ENCODE measurements at regions not wholly inside any gene's neighbourhood (a gene's known extent, or its start where the extent isn't known, plus 50 kb on each side); places are given as distances from the start of the nearest gene placed in this dataset.

GRCh38 chr1:214899908-214900460, 182.6 kb upstream of the KCNK2 start:
- ATAC-seq (ENCODE audit: low read depth in 2 of 2) (no peak), DNase-seq (no peak)
- H3K27ac Mint-ChIP-seq, result no peak overlapping the region
- no peak overlapping the region for H3K4me3 Mint-ChIP-seq
- peaks cover 0 to 3% (median 0%) of the 10 kb centered on the region in 7 donors for H3K9me3 Mint-ChIP-seq
- no peaks in the 10 kb centered on the region for H3K4me1 Mint-ChIP-seq
- no peaks in the 10 kb centered on the region for H3K27me3 Mint-ChIP-seq
- no peaks in the 10 kb centered on the region for H3K36me3 Mint-ChIP-seq

DNA sequence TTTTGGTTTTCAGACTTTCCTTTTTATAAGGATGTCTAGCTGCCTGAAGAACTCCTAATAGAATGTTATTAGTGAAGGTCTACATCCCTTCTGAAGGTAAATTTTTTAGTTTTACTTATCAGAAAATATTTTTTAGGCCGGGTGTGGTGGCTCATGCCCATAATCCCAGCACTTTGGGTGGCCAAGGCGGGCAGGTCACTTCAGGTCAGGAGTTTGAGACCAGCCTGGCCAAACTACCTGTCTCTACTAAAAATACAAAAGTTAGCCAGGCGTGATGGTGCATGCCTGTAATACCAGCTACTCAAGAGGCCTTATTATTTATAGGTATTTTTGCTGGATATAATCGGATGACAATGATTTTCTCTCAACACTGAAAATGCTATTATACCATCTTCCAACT, 181.9 kb upstream of the KCNK2 start:
- Mint-ChIP-seq H3K27me3 (no peaks in the 10 kb centered on the region), H3K4me1 (no peaks in the 10 kb centered on the region), H3K4me3 (no peak overlapping the region), H3K36me3 (no peaks in the 10 kb centered on the region), H3K9me3 (peaks cover 0 to 3% (median 0%) of the 10 kb centered on the region in 7 donors), H3K27ac (no peak overlapping the region)
- DNase-seq (no peak), ATAC-seq (ENCODE audit: low read depth in 2 of 2) (no peak)

DNA sequence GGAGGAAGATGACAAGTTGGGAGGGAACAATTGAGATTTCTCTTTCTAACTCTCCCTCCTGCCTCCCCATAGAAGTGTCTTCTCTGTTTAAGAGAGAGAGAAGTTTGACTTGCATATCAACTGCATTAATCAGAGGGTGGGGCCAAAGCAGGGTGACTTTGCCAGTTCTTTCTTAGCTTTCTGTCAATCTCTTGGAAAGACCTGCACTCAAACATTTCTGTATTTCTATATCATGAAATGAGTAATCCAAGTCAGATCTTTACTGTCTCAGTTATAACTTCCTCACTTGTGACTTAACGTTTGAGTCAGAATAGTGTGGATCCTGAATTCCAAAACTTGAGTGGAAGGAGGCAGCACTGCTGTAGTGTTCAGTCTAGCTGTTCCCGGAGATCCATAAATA, 180.8 kb upstream of the KCNK2 start:
- H3K4me3 Mint-ChIP-seq, result no peak overlapping the region
- no peaks in the 10 kb centered on the region for H3K4me1 Mint-ChIP-seq
- H3K9me3 Mint-ChIP-seq, result no peaks in the 10 kb centered on the region
- no peaks in the 10 kb centered on the region for H3K27me3 Mint-ChIP-seq
- H3K36me3 Mint-ChIP-seq, result no peaks in the 10 kb centered on the region
- ATAC-seq (ENCODE audit: low read depth in 2 of 2) (no peak), DNase-seq (no peak)
- no peak overlapping the region for H3K27ac Mint-ChIP-seq

DNA sequence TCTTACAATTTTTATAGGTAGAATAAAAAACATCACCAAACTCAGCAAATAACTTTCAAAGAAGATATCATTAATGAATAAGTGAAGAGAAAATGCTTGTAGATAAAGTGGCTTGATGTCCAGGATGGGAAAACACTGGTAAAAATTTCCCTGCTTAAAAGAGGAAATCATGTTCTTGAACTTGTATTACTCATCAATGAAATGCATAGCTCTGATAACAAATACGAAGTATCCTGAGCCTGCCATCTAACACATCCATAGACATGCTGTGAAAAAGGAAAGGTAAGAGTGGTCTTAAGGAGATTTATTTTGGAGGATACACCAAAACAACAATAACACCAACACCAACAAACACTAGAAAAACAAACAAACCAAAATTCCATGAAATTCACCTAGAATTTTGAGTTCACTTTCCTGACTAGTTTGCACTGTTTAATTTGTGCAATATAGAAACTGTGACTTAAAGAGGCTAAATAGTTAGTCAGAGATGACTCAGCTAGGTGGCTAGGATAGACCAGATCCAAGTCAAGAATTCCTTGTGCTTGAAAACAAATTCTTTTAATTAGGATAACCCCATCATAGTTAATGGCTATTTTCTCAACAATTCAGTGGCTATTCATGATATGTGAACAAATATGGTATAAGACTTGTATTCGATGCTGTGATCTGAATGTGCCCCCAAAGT, 179.8 kb upstream of the KCNK2 start:
- no peak for ATAC-seq (ENCODE audit: low read depth in 2 of 2)
- no peaks in the 10 kb centered on the region for H3K36me3 Mint-ChIP-seq
- H3K27ac Mint-ChIP-seq, result no peak overlapping the region
- H3K27me3 Mint-ChIP-seq, result no peaks in the 10 kb centered on the region
- peaks cover 0 to 5% (median 0%) of the 10 kb centered on the region in 7 donors for H3K9me3 Mint-ChIP-seq
- no peak overlapping the region for H3K4me3 Mint-ChIP-seq
- H3K4me1 Mint-ChIP-seq, result no peaks in the 10 kb centered on the region
- no peak for DNase-seq

DNA sequence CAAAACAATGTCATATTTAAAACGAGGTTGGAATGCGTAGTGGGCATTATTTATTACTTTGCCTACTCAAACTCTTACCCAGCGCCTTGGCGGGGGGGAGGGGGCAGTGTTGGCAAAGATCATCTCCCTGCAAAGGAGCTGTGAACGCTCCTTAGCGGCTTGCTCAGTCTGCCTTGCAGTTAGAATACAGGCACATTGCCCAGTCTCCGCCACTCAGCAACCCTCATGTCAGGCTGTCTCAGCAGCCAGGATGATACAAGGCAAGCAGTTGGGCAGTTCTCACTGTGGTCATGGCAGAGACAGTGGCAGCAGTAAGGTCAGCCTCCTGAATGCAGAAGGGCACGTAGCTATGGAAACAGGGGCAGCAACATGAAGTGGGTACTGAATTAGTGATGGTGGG, 170.4 kb upstream of the KCNK2 start:
- peaks cover 0 to 5% (median 0%) of the 10 kb centered on the region in 7 donors for H3K9me3 Mint-ChIP-seq
- no peaks in the 10 kb centered on the region for H3K36me3 Mint-ChIP-seq
- no peaks in the 10 kb centered on the region for H3K27me3 Mint-ChIP-seq
- ATAC-seq (ENCODE audit: low read depth in 2 of 2), result no peak
- no peak overlapping the region for H3K4me3 Mint-ChIP-seq
- no peak overlapping the region for H3K27ac Mint-ChIP-seq
- H3K4me1 Mint-ChIP-seq, result no peaks in the 10 kb centered on the region
- no peak for DNase-seq

- Mint-ChIP-seq H3K27ac (no peak overlapping the region), H3K36me3 (no peaks in the 10 kb centered on the region), H3K27me3 (no peaks in the 10 kb centered on the region), H3K4me3 (no peak overlapping the region), H3K4me1 (no peaks in the 10 kb centered on the region), H3K9me3 (peaks cover 0 to 4% (median 0%) of the 10 kb centered on the region in 7 donors)
- no peak for ATAC-seq (ENCODE audit: low read depth in 2 of 2)
- DNase-seq, result no peak
Measured at GRCh38 chr1:214913966-214914365, 168.6 kb upstream of the KCNK2 start.

GRCh38 chr1:214917081-214917635, 165.4 kb upstream of the KCNK2 start:
- Mint-ChIP-seq H3K4me1 (no peaks in the 10 kb centered on the region), H3K9me3 (peaks cover 0 to 5% (median 3%) of the 10 kb centered on the region in 7 donors), H3K36me3 (no peaks in the 10 kb centered on the region), H3K27ac (no peak overlapping the region), H3K27me3 (no peaks in the 10 kb centered on the region), H3K4me3 (no peak overlapping the region)
- no peak for ATAC-seq (ENCODE audit: low read depth in 2 of 2)
- DNase-seq, result no peak

GRCh38 chr1:214918745-214919144, 163.8 kb upstream of the KCNK2 start:
- peaks cover 0 to 5% (median 3%) of the 10 kb centered on the region in 7 donors for H3K9me3 Mint-ChIP-seq
- H3K36me3 Mint-ChIP-seq, result no peaks in the 10 kb centered on the region
- no peak for ATAC-seq (ENCODE audit: low read depth in 2 of 2)
- H3K4me3 Mint-ChIP-seq, result no peak overlapping the region
- DNase-seq, result no peak
- H3K27me3 Mint-ChIP-seq, result no peaks in the 10 kb centered on the region
- H3K4me1 Mint-ChIP-seq, result no peaks in the 10 kb centered on the region
- no peak overlapping the region for H3K27ac Mint-ChIP-seq

DNA sequence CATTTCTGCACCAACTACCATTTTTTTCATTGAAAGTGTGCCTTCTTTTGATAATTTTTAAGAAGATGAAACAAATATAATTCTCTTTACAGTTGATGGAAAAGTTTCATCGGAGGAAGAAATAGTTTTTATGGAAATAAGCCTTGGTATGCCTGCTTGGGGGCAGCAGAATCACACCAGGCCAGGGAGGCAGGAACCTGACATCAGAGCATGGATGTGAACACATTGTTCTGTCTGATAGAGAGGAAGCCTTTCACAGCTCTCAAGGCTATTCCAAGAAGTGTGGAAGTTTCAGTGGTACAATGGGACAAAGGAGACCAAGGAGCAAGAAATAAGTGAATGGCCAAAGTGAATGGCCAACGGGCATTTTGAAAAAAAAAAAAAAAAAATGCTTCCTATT, 162.2 kb upstream of the KCNK2 start:
- H3K27me3 Mint-ChIP-seq, result no peaks in the 10 kb centered on the region
- no peaks in the 10 kb centered on the region for H3K4me1 Mint-ChIP-seq
- ATAC-seq (ENCODE audit: low read depth in 2 of 2), result no peak
- no peak overlapping the region for H3K27ac Mint-ChIP-seq
- H3K36me3 Mint-ChIP-seq, result no peaks in the 10 kb centered on the region
- no peak for DNase-seq
- peaks cover 0 to 5% (median 3%) of the 10 kb centered on the region in 7 donors for H3K9me3 Mint-ChIP-seq
- H3K4me3 Mint-ChIP-seq, result no peak overlapping the region

DNA sequence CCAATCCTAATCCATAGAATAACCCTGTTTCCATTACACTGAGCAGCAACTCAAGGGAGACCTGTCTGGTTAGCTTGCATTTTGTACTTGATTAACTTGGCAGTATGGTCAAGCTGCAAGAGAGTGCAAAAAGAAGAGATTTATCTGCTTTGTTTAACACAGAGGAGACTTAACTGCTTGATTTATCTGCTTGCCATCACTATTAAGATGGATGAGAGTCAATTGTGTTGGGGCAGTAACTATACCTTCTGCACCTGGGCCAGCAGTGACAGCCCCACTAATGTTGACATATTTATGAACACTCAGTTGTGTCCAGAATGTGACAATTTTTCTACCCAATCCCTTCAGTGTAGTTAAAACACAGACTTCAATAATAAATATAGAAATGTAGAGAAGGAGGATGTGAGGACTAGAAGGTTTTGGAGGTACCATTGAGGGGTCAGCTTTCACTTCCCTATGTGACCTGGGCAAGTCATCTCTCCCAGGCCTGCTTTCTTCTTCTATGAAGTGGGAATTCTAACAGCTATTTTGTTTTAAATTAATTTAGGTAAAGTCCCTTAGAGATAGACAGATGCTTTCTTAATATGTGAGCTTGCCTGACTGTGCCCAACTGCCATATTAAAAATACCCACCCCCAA, 159.1 kb upstream of the KCNK2 start:
- DNase-seq (no peak), ATAC-seq (ENCODE audit: low read depth in 2 of 2) (no peak)
- Mint-ChIP-seq H3K27ac (no peak overlapping the region), H3K36me3 (no peaks in the 10 kb centered on the region), H3K4me3 (no peak overlapping the region), H3K27me3 (no peaks in the 10 kb centered on the region), H3K9me3 (peaks cover 0 to 6% (median 3%) of the 10 kb centered on the region in 7 donors), H3K4me1 (no peaks in the 10 kb centered on the region)

GRCh38 chr1:214927796-214928195, 154.7 kb upstream of the KCNK2 start:
- H3K27me3 Mint-ChIP-seq, result no peaks in the 10 kb centered on the region
- ATAC-seq (ENCODE audit: low read depth in 2 of 2) (no peak), DNase-seq (no peak)
- no peak overlapping the region for H3K27ac Mint-ChIP-seq
- no peaks in the 10 kb centered on the region for H3K4me1 Mint-ChIP-seq
- no peaks in the 10 kb centered on the region for H3K36me3 Mint-ChIP-seq
- no peak overlapping the region for H3K4me3 Mint-ChIP-seq
- H3K9me3 Mint-ChIP-seq, result peaks cover 0 to 5% (median 2%) of the 10 kb centered on the region in 7 donors

GRCh38 chr1:214928574-214928973, 154.0 kb upstream of the KCNK2 start:
- Mint-ChIP-seq H3K27ac (no peak overlapping the region), H3K9me3 (peaks cover 0 to 5% (median 2%) of the 10 kb centered on the region in 7 donors), H3K27me3 (no peaks in the 10 kb centered on the region), H3K36me3 (no peaks in the 10 kb centered on the region), H3K4me1 (no peaks in the 10 kb centered on the region), H3K4me3 (no peak overlapping the region)
- DNase-seq (no peak), ATAC-seq (ENCODE audit: low read depth in 2 of 2) (no peak)

- ATAC-seq (ENCODE audit: low read depth in 2 of 2), result no peak
- Mint-ChIP-seq H3K27me3 (no peaks in the 10 kb centered on the region), H3K4me1 (no peaks in the 10 kb centered on the region), H3K27ac (no peak overlapping the region), H3K9me3 (peaks cover 0 to 5% (median 2%) of the 10 kb centered on the region in 7 donors), H3K4me3 (no peak overlapping the region), H3K36me3 (no peaks in the 10 kb centered on the region)
- no peak for DNase-seq
Measured at GRCh38 chr1:214933375-214933774, 149.2 kb upstream of the KCNK2 start.

DNA sequence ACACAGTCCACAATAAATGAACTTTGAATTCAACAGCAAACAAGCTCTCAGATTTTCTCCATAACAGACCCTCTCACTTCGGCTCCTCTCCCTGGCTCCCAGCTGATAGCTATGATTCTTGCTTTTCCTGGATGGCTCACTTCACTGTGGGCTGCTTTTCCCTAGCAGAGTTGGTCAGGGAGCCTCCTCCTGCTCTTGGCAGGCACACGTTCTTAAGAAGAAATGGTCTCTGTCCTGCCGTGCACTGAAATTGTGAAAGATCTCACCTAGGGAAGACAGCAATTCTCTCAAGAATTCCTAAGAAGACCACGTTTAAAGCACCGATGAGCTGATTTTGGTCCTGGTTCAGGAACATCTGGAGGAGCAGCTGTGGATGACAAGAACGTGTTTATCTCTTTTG, 148.5 kb upstream of the KCNK2 start:
- Mint-ChIP-seq H3K27ac (no peak overlapping the region), H3K4me1 (no peaks in the 10 kb centered on the region), H3K36me3 (no peaks in the 10 kb centered on the region), H3K9me3 (peaks cover 0 to 5% (median 2%) of the 10 kb centered on the region in 7 donors), H3K27me3 (no peaks in the 10 kb centered on the region), H3K4me3 (no peak overlapping the region)
- no peak for ATAC-seq (ENCODE audit: low read depth in 2 of 2)
- no peak for DNase-seq

All from naive B cell (primary cell).